Trophoblast cell (in vitro differentiated cells and primary cell): ENCODE measurements at regions not wholly inside any gene's neighbourhood (a gene's known extent, or its start where the extent isn't known, plus 50 kb on each side); places are given as distances from the start of the nearest gene placed in this dataset.

Experiments
- DNase-seq, 2 donors: peaks; one replicate each; pipeline ENCODE4 v3.0.0-alpha.2; 2016
- H2AFZ ChIP-seq: 2 replicates; pipeline ENCODE4 v1.6.1; 2013; ENCODE audit warnings: low read length, moderate library complexity, mild to moderate bottlenecking; ENCODE audit not compliant: insufficient read depth, poor library complexity
- H2AK5ac ChIP-seq: 2 replicates; pipeline ENCODE4 v1.6.1; 2013; ENCODE audit warnings: mild to moderate bottlenecking, low read length
- H2BK120ac ChIP-seq: 2 replicates; pipeline ENCODE4 v1.6.1; 2013; ENCODE audit warnings: low read length, mild to moderate bottlenecking, moderate library complexity; ENCODE audit not compliant: insufficient read depth, poor library complexity
- H2BK12ac ChIP-seq: 2 replicates; pipeline ENCODE4 v1.6.1; 2013; ENCODE audit warnings: mild to moderate bottlenecking, low read length, moderate library complexity
- H2BK5ac ChIP-seq: 2 replicates; pipeline ENCODE4 v1.6.1; 2013; ENCODE audit warnings: low read length, low read depth, moderate library complexity, mild to moderate bottlenecking; ENCODE audit not compliant: poor library complexity
- H3K14ac ChIP-seq: 2 replicates; pipeline ENCODE4 v1.6.1; 2013; ENCODE audit warnings: mild to moderate bottlenecking, low read length
- H3K18ac ChIP-seq: 2 replicates; pipeline ENCODE4 v1.6.1; 2013; ENCODE audit warnings: mild to moderate bottlenecking, low read length
- H3K23ac ChIP-seq: 2 replicates; pipeline ENCODE4 v1.6.1; 2013; ENCODE audit warnings: low read length
- H3K27ac ChIP-seq: 2 replicates; pipeline ENCODE4 v1.5.1; 2013; ENCODE audit warnings: low read depth, mild to moderate bottlenecking, inconsistent platforms, low read length, moderate library complexity
- H3K27me3 ChIP-seq: 2 replicates; pipeline ENCODE4 v1.6.1; 2013; ENCODE audit warnings: inconsistent platforms, mild to moderate bottlenecking, low read length, moderate library complexity; ENCODE audit not compliant: insufficient read depth
- H3K36me3 ChIP-seq, 2 experiments: 1 replicate in 1 of 2; 2 replicates in 1 of 2; pipeline ENCODE4 v1.6.1; 2013; ENCODE audit warnings: low read length in 2 of 2, mild to moderate bottlenecking in 2 of 2, moderate library complexity in 1 of 2; ENCODE audit not compliant: insufficient read depth in 2 of 2, control insufficient read depth in 1 of 2
- H3K4ac ChIP-seq: 2 replicates; pipeline ENCODE4 v1.6.1; 2013; ENCODE audit warnings: low read depth, mild to moderate bottlenecking, low read length, moderate library complexity
- H3K4me1 ChIP-seq, 2 experiments: 1 replicate in 1 of 2; 2 replicates in 1 of 2; pipeline ENCODE4 v1.6.1; 2013; ENCODE audit warnings: low read length in 2 of 2, mild to moderate bottlenecking in 2 of 2, moderate library complexity in 1 of 2; ENCODE audit not compliant: insufficient read depth in 2 of 2, control insufficient read depth in 1 of 2
- H3K4me2 ChIP-seq: 2 replicates; pipeline ENCODE4 v1.6.1; 2013; ENCODE audit warnings: inconsistent platforms, mild to moderate bottlenecking, low read length, moderate library complexity
- H3K4me3 ChIP-seq: 2 replicates; pipeline ENCODE4 v1.5.1; 2013; ENCODE audit warnings: mild to moderate bottlenecking, low read depth, low read length, inconsistent platforms
- H3K79me1 ChIP-seq: one replicate; pipeline ENCODE4 v1.6.1; 2013; ENCODE audit warnings: low read length
- H3K79me2 ChIP-seq: 2 replicates; pipeline ENCODE4 v1.6.1; 2013; ENCODE audit warnings: low read length, mild to moderate bottlenecking; ENCODE audit not compliant: control insufficient read depth, insufficient read depth, poor library complexity
- H3K9ac ChIP-seq: 2 replicates; pipeline ENCODE4 v1.6.1; 2013; ENCODE audit warnings: mild to moderate bottlenecking, low read length
- H3K9me3 ChIP-seq: 2 replicates; pipeline ENCODE4 v1.6.1; 2013; ENCODE audit warnings: low read depth, mild to moderate bottlenecking, control low read depth, inconsistent platforms, low read length; ENCODE audit not compliant: insufficient read depth
- H4K12ac ChIP-seq: 2 replicates; pipeline ENCODE4 v1.6.1; 2013; ENCODE audit warnings: low read depth, mild to moderate bottlenecking, low read length, moderate library complexity
- H4K8ac ChIP-seq: 2 replicates; pipeline ENCODE4 v1.6.1; 2013; ENCODE audit warnings: low read depth, mild to moderate bottlenecking, low read length, moderate library complexity
- H4K91ac ChIP-seq: one replicate; pipeline ENCODE4 v1.6.1; 2013; ENCODE audit warnings: low read depth, mild to moderate bottlenecking, low read length, moderate library complexity
- WGBS: extraction: QIAGEN DNeasy Blood & Tissue Kit; methylation state at CpG from one replicate; pipeline ENCODE4 v1.1.7; 2013; ENCODE audit warnings: missing lambda C conversion rate; ENCODE audit not compliant: insufficient read length, insufficient coverage; ENCODE audit errors: extremely low coverage; 5-methylcytosine and 5-hydroxymethylcytosine counted together

DNA sequence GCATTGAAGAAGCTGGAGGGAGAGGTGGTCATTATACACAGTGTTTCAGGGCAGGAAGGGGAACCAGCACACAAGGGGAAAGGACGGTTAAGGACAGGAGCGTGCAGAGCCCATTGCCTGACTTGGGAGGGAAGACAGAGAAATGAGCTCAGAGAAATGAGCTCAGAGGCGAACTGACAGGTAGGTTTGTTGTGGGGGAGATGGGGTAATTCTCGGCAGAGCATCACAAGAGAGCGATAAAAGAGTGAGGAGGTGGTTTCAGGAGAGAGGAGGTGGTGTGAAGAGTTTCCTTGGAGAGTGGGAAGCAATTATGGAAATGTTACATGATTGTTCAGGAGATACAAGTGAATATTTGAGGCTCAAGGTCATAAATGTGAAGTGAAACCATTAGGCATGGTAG lies 61.0 kb downstream of the MRGPRX1 start:
- no peak overlapping the region for H3K14ac ChIP-seq
- no peaks in the 10 kb centered on the region for H3K9me3 ChIP-seq
- H3K27ac ChIP-seq = no peak overlapping the region
- H3K27me3 ChIP-seq = no peaks in the 10 kb centered on the region
- no peak overlapping the region for H4K8ac ChIP-seq
- no peak overlapping the region for H3K9ac ChIP-seq
- H3K4me2 ChIP-seq = no peak overlapping the region
- no peaks in the 10 kb centered on the region for H3K36me3 ChIP-seq
- no peak overlapping the region for H3K4ac ChIP-seq
- no peak overlapping the region for H3K4me3 ChIP-seq
- H3K4me1 ChIP-seq = no peaks in the 10 kb centered on the region
- no peak for DNase-seq
- no peak overlapping the region for H2BK120ac ChIP-seq
- H3K79me2 ChIP-seq = no peaks in the 10 kb centered on the region
- no peaks in the 10 kb centered on the region for H3K79me1 ChIP-seq
- H3K18ac ChIP-seq = no peak overlapping the region
- H2AK5ac ChIP-seq = no peak overlapping the region
- no CpG with 5 or more reads among the region's 5 CpGs for WGBS
- no peak overlapping the region for H3K23ac ChIP-seq
- no peak overlapping the region for H4K12ac ChIP-seq
- no peak overlapping the region for H2AFZ ChIP-seq
- H2BK12ac ChIP-seq = no peak overlapping the region
- no peak overlapping the region for H4K91ac ChIP-seq
- no peak overlapping the region for H2BK5ac ChIP-seq

DNA sequence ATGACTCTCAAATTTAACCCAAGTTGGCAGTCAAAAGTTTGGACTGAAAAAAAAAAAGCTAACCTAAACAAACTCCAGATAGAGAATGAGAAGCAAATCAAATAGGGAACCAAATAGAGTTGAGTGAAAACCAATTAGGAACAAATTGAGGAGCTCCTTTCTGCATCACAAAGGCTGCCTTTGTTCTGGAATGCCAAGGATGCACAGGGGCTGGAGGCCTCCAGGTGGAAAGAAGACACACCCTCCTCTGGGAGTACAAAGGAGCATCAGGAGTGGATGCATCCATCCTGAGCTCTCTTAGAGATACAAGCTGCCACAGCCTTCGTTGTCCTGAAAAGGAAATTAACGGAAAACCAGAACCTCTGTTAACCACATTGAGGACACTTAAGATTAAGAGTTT lies 73.3 kb downstream of the MRGPRX1 start:
- Histone ChIP-seq H3K9ac (no peak overlapping the region), H4K8ac (no peak overlapping the region), H2BK12ac (no peak overlapping the region), H3K18ac (no peak overlapping the region), H4K12ac (no peak overlapping the region), H3K36me3 (no peaks in the 10 kb centered on the region), H3K23ac (no peak overlapping the region), H3K27ac (no peak overlapping the region), H3K9me3 (peaks cover 2% of the 10 kb centered on the region), H2AFZ (no peak overlapping the region), H3K4me2 (no peak overlapping the region), H3K14ac (no peak overlapping the region), H4K91ac (no peak overlapping the region), H3K4me3 (no peak overlapping the region), H3K27me3 (no peaks in the 10 kb centered on the region), H3K79me1 (no peaks in the 10 kb centered on the region), H2BK120ac (no peak overlapping the region), H2BK5ac (no peak overlapping the region), H3K4me1 (no peaks in the 10 kb centered on the region), H3K79me2 (no peaks in the 10 kb centered on the region), H3K4ac (no peak overlapping the region), H2AK5ac (no peak overlapping the region)
- no CpG with 5 or more reads among the region's 2 CpGs for WGBS
- peak in 1 of 2 donors; percentile 4 for DNase-seq

DNA sequence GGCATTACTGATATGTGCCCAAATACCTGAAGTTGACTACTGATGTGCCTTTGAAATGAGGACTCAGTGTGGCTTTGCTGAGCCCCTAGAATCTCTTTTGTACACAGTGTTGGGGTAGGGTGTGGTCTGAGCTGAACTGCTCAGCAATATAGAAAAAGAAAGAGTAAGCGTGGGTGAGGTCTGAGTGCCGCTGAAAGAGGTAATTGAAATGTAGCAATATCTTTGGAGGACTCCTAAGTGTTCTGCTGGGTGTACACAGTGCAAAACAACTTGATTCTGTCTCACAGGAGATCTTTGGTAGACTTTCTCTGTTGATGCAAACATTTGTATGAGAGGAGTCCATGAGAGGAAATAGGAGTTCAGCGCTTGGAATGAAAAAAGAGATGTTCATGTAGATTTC lies 73.7 kb upstream of the PTPN5 start:
- H2BK120ac ChIP-seq = no peak overlapping the region
- H4K91ac ChIP-seq = no peak overlapping the region
- H4K8ac ChIP-seq = no peak overlapping the region
- no peak overlapping the region for H3K14ac ChIP-seq
- H4K12ac ChIP-seq = no peak overlapping the region
- no peak overlapping the region for H3K27ac ChIP-seq
- H3K4me3 ChIP-seq = no peak overlapping the region
- no peak overlapping the region for H3K4ac ChIP-seq
- no peaks in the 10 kb centered on the region for H3K4me1 ChIP-seq
- H3K9me3 ChIP-seq = peaks cover 2% of the 10 kb centered on the region
- no peak overlapping the region for H2BK5ac ChIP-seq
- no peak overlapping the region for H3K9ac ChIP-seq
- no peak overlapping the region for H2BK12ac ChIP-seq
- WGBS = no CpG with 5 or more reads among the region's 3 CpGs
- no peak for DNase-seq
- H3K4me2 ChIP-seq = no peak overlapping the region
- H3K36me3 ChIP-seq = no peaks in the 10 kb centered on the region
- no peak overlapping the region for H2AFZ ChIP-seq
- H3K18ac ChIP-seq = no peak overlapping the region
- no peaks in the 10 kb centered on the region for H3K79me2 ChIP-seq
- H3K23ac ChIP-seq = no peak overlapping the region
- H3K27me3 ChIP-seq = no peaks in the 10 kb centered on the region
- no peaks in the 10 kb centered on the region for H3K79me1 ChIP-seq
- no peak overlapping the region for H2AK5ac ChIP-seq

DNA sequence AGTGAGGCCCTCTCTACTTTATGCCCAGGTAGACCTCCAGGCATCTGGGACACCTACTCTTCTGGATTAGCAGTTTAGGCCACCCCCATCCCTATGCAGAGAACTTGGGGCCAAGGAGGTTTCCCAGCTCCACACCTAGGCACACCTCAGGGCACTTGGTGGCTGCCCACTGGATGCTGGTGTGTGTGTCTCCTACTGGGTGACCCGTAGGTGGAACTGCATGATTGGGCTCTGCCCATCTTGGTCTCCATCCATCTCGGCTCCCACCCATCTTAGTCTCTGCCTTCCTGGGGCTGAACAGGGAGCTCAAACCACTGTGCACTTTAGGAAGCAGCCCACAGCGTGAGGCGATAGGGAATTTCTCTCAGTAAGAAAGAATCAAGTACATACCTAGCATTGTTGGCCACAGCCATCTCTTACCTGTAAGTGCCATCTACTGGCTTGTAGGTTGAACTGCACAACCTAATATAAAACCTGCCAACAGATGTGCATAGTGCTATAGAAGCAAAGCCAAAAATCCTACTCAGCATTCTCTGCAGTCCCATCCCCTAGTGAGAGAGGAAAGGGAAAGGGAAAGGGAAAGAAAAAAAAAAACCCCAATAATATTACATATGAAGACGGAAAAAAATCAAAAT lies 61.6 kb upstream of the PTPN5 start:
- H3K27me3 ChIP-seq = no peaks in the 10 kb centered on the region
- H3K79me2 ChIP-seq = no peaks in the 10 kb centered on the region
- H3K9ac ChIP-seq = no peak overlapping the region
- H3K4me2 ChIP-seq = no peak overlapping the region
- no peak overlapping the region for H2AK5ac ChIP-seq
- H2BK120ac ChIP-seq = no peak overlapping the region
- H2BK5ac ChIP-seq = no peak overlapping the region
- no peak overlapping the region for H3K18ac ChIP-seq
- WGBS = no CpG with 5 or more reads among the region's 5 CpGs
- H4K8ac ChIP-seq = no peak overlapping the region
- no peak overlapping the region for H3K4ac ChIP-seq
- H2AFZ ChIP-seq = no peak overlapping the region
- H3K4me1 ChIP-seq = no peaks in the 10 kb centered on the region
- no peaks in the 10 kb centered on the region for H3K79me1 ChIP-seq
- H4K12ac ChIP-seq = no peak overlapping the region
- DNase-seq = peak; percentile 16 to 69
- no peak overlapping the region for H3K23ac ChIP-seq
- no peaks in the 10 kb centered on the region for H3K36me3 ChIP-seq
- H2BK12ac ChIP-seq = no peak overlapping the region
- H3K27ac ChIP-seq = no peak overlapping the region
- H4K91ac ChIP-seq = no peak overlapping the region
- H3K9me3 ChIP-seq = no peaks in the 10 kb centered on the region
- no peak overlapping the region for H3K4me3 ChIP-seq
- no peak overlapping the region for H3K14ac ChIP-seq
